Neural cell (in vitro differentiated cells): ENCODE measurements at regions not wholly inside any gene's neighbourhood (a gene's known extent, or its start where the extent isn't known, plus 50 kb on each side); places are given as distances from the start of the nearest gene placed in this dataset.

Experiments used
- H2AFZ ChIP-seq: fragments of 200-600, 300-800 bp; sonication (generic), shearing (Covaris generic); 2 replicates; pipeline ENCODE4 v1.6.0; 2014; ENCODE audit warnings: low read depth, mild to moderate bottlenecking, antibody characterized with exemption, low read length, moderate library complexity
- H3F3A ChIP-seq: fragments of 200-600 bp; shearing (Covaris generic); 2 replicates; pipeline ENCODE4 v1.6.1; 2016; ENCODE audit warnings: mild to moderate bottlenecking, moderate library complexity, mixed read lengths, antibody characterized with exemption, low read length; ENCODE audit not compliant: insufficient read depth, poor library complexity, severe bottlenecking
- H3K27ac ChIP-seq: fragments of 200-600, 300-800 bp; sonication (generic), shearing (Covaris generic); 2 replicates; pipeline ENCODE4 v1.5.1; 2014; ENCODE audit warnings: mild to moderate bottlenecking, low read length, moderate library complexity
- H3K27me3 ChIP-seq: fragments of 300-800, 200-600 bp; sonication (generic), shearing (Covaris generic); 2 replicates; pipeline ENCODE4 v1.6.0; 2014; ENCODE audit warnings: mild to moderate bottlenecking, low read depth, low read length, moderate library complexity; ENCODE audit not compliant: insufficient read depth
- H3K36me3 ChIP-seq: fragments of 300-800, 200-600 bp; sonication (generic), shearing (Covaris generic); 2 replicates; pipeline ENCODE4 v1.5.1; 2014; ENCODE audit warnings: mild to moderate bottlenecking, antibody characterized with exemption, low read length, moderate library complexity; ENCODE audit not compliant: insufficient read depth
- H3K4me2 ChIP-seq: fragments of 300-800, 200-600 bp; sonication (generic), shearing (Covaris generic); 2 replicates; pipeline ENCODE4 v1.6.0; 2014; ENCODE audit warnings: mild to moderate bottlenecking, low read length
- H3K4me3 ChIP-seq: fragments of 300-800, 200-600 bp; sonication (generic), shearing (Covaris generic); 2 replicates; pipeline ENCODE4 v1.5.1; 2014; ENCODE audit warnings: mild to moderate bottlenecking, low read length, moderate library complexity
- H3K79me2 ChIP-seq: fragments of 200-600 bp; shearing (Covaris generic); replicated peaks from 2 replicates; pipeline ENCODE4 v1.6.0; 2014; ENCODE audit warnings: mild to moderate bottlenecking, low read length, moderate library complexity; ENCODE audit not compliant: insufficient read depth
- H3K9ac ChIP-seq: fragments of 300-800, 200-600 bp; sonication (generic), shearing (Covaris generic); 2 replicates; pipeline ENCODE4 v1.6.1; 2016; ENCODE audit warnings: mild to moderate bottlenecking, low read length, mixed read lengths
- H3K9me2 ChIP-seq: fragments of 200-600 bp; shearing (Covaris generic); 2 replicates; pipeline ENCODE4 v1.6.1; 2016; ENCODE audit warnings: mild to moderate bottlenecking, low read length, mixed read lengths; ENCODE audit not compliant: insufficient read depth
- H3K9me3 ChIP-seq: fragments of 200-600, 300-800 bp; sonication (generic), shearing (Covaris generic); 2 replicates; pipeline ENCODE4 v1.6.1; 2016; ENCODE audit warnings: mild to moderate bottlenecking, mixed run types, low read length, moderate library complexity, mixed read lengths
- H4K20me1 ChIP-seq: fragments of 200-600 bp; shearing (Covaris generic); 2 replicates; pipeline ENCODE4 v1.6.1; 2016; ENCODE audit warnings: mild to moderate bottlenecking, mixed run types; ENCODE audit not compliant: insufficient read depth
- EP300 ChIP-seq: fragments of 450-650 bp; conservative IDR thresholded peaks from 2 replicates; pipeline ENCODE4 v1.6.1; 2014; ENCODE audit warnings: antibody characterized with exemption, mild to moderate bottlenecking, moderate library complexity; ENCODE audit not compliant: poor library complexity, severe bottlenecking
- EZH2 ChIP-seq: fragments of 200-600, 300-800 bp; shearing (Covaris generic), sonication (generic); IDR thresholded peaks from 2 replicates; pipeline ENCODE4 v1.6.1; 2014; ENCODE audit warnings: antibody characterized with exemption, low read length, borderline replicate concordance, mild to moderate bottlenecking; ENCODE audit not compliant: insufficient read depth, poor library complexity, severe bottlenecking
- RAD21 ChIP-seq: fragments of 450-650 bp; conservative IDR thresholded peaks from 2 replicates; pipeline ENCODE4 v1.6.1; 2014; ENCODE audit warnings: antibody characterized with exemption, mild to moderate bottlenecking, moderate library complexity
- REST ChIP-seq: IDR thresholded peaks from 2 replicates; pipeline ENCODE4 v1.6.1; 2012; ENCODE audit warnings: borderline replicate concordance
- SMC3 ChIP-seq: fragments of 450-650 bp; conservative IDR thresholded peaks from 2 replicates; pipeline ENCODE4 v1.6.1; 2014; ENCODE audit warnings: antibody characterized with exemption, mild to moderate bottlenecking, moderate library complexity; ENCODE audit not compliant: poor library complexity
- TAF1 ChIP-seq: IDR thresholded peaks from 2 replicates; pipeline ENCODE4 v1.6.1; 2012; ENCODE audit warnings: low read depth
- TF ChIP-seq, protein P1 (sequence below): fragments of 450-650 bp; IDR thresholded peaks from 2 replicates; pipeline ENCODE4 v1.5.1; 2014; ENCODE audit warnings: antibody characterized with exemption, mild to moderate bottlenecking, moderate library complexity; ENCODE audit not compliant: poor library complexity, severe bottlenecking

DNA sequence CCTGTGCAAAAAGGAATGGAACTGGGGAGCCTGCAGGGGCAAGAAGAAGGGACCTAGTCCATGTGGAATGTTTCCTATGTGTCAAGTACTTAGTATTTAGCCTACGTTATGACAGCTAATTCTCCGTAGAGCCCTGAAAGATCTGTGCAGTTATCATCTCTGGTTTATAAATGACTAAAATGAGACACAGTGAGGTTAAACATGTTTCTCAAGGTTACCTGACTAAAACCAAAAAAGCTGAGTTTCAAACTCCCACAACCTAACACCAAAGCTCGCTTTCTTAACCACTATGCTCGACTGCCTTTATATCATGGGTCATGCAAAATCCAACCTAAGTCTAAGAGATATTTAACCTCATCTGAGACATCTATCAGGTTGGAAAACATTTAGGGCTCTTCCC lies 53.3 kb upstream of the CCL2 start:
- Histone ChIP-seq H3K79me2 (no peaks in the 10 kb centered on the region), H3K27me3 (peaks cover 4% of the 10 kb centered on the region), H4K20me1 (no peaks in the 10 kb centered on the region), H3K4me3 (no peak overlapping the region), H2AFZ (no peak overlapping the region), H3F3A (no peaks in the 10 kb centered on the region), H3K9ac (no peak overlapping the region), H3K9me3 (no peaks in the 10 kb centered on the region), H3K36me3 (no peaks in the 10 kb centered on the region), H3K4me2 (no peak overlapping the region), H3K9me2 (no peaks in the 10 kb centered on the region), H3K27ac (no peak overlapping the region)
- TF ChIP-seq, protein P1, sequence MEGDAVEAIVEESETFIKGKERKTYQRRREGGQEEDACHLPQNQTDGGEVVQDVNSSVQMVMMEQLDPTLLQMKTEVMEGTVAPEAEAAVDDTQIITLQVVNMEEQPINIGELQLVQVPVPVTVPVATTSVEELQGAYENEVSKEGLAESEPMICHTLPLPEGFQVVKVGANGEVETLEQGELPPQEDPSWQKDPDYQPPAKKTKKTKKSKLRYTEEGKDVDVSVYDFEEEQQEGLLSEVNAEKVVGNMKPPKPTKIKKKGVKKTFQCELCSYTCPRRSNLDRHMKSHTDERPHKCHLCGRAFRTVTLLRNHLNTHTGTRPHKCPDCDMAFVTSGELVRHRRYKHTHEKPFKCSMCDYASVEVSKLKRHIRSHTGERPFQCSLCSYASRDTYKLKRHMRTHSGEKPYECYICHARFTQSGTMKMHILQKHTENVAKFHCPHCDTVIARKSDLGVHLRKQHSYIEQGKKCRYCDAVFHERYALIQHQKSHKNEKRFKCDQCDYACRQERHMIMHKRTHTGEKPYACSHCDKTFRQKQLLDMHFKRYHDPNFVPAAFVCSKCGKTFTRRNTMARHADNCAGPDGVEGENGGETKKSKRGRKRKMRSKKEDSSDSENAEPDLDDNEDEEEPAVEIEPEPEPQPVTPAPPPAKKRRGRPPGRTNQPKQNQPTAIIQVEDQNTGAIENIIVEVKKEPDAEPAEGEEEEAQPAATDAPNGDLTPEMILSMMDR = no peak
- TF ChIP-seq EZH2 (no peak), TAF1 (no peak)

GRCh38 chr17:34203018-34203638 lies 52.0 kb upstream of the CCL2 start:
- Histone ChIP-seq H3K36me3 (no peaks in the 10 kb centered on the region), H3K9me3 (no peaks in the 10 kb centered on the region), H3K9ac (no peak overlapping the region), H3K9me2 (no peaks in the 10 kb centered on the region), H4K20me1 (no peaks in the 10 kb centered on the region), H3F3A (no peaks in the 10 kb centered on the region), H3K27ac (no peak overlapping the region), H3K4me3 (no peak overlapping the region), H3K4me2 (no peak overlapping the region), H3K27me3 (peaks cover 2% of the 10 kb centered on the region), H2AFZ (no peak overlapping the region), H3K79me2 (no peaks in the 10 kb centered on the region)
- no peak for TF ChIP-seq REST
- no peak for TF ChIP-seq EP300

- Histone ChIP-seq H3K9ac (no peak overlapping the region), H3K36me3 (no peaks in the 10 kb centered on the region), H3K27me3 (no peaks in the 10 kb centered on the region), H3F3A (no peaks in the 10 kb centered on the region), H3K79me2 (no peaks in the 10 kb centered on the region), H3K4me2 (no peak overlapping the region), H2AFZ (no peak overlapping the region), H3K27ac (no peak overlapping the region), H3K9me2 (no peaks in the 10 kb centered on the region), H3K4me3 (no peak overlapping the region), H3K9me3 (no peaks in the 10 kb centered on the region), H4K20me1 (no peaks in the 10 kb centered on the region)
- no peak for TF ChIP-seq SMC3
- no peak for TF ChIP-seq REST
- no peak for TF ChIP-seq RAD21
Observed at GRCh38 chr17:34204402-34204801, 50.7 kb upstream of the CCL2 start.
